Left colon (tissue), 2 donors: ENCODE measurements at regions not wholly inside any gene's neighbourhood (a gene's known extent, or its start where the extent isn't known, plus 50 kb on each side); places are given as distances from the start of the nearest gene placed in this dataset.
A peak's percentile ranks its signal among the peaks of the same experiment; 100 is the strongest.
"Not testable (repeated sequence)": the region's sequence is repeated elsewhere in the genome, so short reads cannot be mapped to it uniquely, and the experiment has no call there.

Experiments
- ATAC-seq: fragments of 200-7000 bp; cut with Tn5 transposase; one replicate; pipeline ENCODE4 v1.9.1; 2020; ENCODE audit warnings: mild to moderate bottlenecking, moderate library complexity
- DNase-seq, 2 donors: peaks; one replicate each; pipeline ENCODE4 v3.0.0-alpha.2; 2020
- intact Hi-C, 2 donors: fragments of 100-400 bp; cut with DNase I in 1 of 2; cut with micrococcal nuclease in 1 of 2; formaldehyde crosslinking; loops; one replicate each; pipeline versions ENCODE4 v1.11.2 to v1.14.0; 2022; cut with DNase I, micrococcal nuclease
- donor health status: DM: no; HTN: no; CAD: no.
- donor health status: DM: yes; HTN: yes; CAD: no.

DNA sequence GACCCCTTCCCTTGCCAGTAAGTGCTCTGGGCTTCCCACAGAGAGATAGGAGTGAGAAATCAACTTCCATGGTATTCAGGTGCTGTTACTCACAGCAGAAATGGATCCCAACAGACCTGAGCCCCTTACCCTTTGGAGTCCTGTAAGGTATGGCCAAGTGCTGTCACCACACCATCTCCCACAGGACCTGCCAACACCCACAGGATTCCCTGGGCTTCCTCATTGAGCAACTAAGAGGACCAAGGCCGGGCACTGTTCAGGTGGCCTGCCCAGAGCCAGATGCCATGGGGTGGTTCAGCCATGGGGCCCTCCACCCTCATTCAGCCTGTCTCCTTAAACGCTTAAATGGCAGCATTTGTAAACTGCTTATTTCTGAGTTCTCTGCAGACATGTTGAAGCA lies 166.2 kb downstream of the TRIM43 start:
- DNase-seq (no peak), ATAC-seq (no peak)
- intact Hi-C loops, result no loop called here

DNA sequence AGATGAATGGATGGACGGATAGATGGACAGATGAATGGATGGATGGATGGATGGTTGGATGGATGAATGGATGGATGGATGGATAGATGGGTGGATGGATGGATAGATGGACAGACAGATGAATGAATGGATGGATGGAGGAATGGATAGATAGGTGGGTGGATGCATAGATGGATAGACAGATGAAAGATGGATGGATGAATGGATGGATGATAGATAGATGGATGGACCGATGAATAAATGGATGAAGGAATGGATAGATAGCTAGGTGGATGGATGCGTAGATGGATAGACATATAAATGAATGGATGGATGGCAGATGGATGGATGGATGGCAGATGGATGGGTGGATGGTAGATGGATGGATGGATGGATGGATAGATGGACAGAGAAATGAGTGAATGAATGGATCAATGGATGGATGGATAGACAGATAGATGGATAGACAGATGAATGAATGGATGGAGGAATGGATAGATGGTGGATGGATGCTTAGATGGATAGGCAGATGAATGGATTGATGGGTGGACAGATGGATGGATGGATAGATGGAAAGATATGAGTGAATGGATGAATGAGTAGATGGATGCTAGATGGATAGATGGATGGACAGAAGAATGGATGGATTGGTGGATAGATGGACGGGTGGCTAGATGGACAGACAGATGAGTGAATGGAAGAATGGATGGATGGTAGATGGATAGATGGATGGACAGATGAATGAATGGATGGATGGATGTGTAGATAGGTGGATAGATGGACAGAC lies 167.9 kb downstream of the TRIM43 start:
- ATAC-seq (no peak), DNase-seq (no peak)
- intact Hi-C loops, result no loop called here

DNA sequence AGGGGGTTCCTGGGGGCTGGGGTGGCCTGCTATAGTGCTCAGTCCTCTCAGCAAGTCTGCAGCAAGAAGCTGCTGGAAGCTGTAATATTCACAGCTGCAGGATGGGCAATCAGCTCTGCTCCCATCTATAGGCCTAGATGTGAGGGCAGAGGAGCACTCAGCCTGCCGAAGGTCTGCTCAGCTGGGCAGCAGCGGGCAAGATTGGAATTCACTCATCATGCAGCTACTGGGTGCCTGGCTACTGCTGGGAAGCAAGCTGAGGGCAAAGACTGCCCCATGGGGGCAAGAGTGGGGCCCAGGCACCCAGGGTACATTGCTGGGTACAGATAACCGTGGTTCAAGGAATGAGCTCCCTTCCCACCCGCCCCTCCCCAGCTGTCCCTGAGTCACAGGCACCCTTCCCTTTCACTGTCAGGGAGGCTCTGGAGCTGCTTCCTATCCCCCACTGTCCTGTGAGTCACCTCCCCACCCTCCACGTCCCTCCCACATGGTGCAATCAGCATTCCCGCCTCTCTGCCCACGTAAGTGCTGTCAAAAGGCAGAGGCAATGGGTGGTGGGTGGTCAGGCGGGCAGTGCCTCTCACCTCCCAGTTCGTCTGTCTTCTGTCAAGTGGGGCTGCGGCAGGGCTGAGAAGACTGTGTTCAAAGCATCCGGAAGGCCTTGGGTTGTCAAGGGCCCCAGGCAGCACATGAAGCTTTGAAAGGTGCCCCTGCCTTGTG lies 169.2 kb downstream of the TRIM43 start:
- ATAC-seq (no peak), DNase-seq (no peak)
- intact Hi-C loops, result no loop called here

DNA sequence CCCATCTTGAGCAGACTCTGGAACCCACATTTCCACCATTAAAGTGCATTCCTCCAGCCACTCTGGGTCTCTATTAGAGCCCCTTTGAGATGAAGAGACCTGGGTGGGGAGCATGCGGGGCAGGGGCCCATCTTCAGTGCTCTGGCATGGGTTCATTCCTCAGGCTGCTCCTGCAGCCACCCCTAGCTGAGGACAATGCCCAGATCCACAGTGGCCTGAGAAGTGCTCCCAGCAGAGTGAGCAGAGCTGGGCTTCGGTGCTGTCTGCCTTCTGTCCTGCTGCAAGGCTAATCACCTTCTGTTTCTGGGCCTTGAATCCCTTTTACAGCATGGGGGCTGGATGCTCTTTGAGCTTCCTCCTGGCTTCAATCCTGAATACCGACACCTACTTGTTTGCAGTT lies 169.8 kb downstream of the TRIM43 start:
- DNase-seq, result no peak
- intact Hi-C loops, result no loop called here
- no peak for ATAC-seq

DNA sequence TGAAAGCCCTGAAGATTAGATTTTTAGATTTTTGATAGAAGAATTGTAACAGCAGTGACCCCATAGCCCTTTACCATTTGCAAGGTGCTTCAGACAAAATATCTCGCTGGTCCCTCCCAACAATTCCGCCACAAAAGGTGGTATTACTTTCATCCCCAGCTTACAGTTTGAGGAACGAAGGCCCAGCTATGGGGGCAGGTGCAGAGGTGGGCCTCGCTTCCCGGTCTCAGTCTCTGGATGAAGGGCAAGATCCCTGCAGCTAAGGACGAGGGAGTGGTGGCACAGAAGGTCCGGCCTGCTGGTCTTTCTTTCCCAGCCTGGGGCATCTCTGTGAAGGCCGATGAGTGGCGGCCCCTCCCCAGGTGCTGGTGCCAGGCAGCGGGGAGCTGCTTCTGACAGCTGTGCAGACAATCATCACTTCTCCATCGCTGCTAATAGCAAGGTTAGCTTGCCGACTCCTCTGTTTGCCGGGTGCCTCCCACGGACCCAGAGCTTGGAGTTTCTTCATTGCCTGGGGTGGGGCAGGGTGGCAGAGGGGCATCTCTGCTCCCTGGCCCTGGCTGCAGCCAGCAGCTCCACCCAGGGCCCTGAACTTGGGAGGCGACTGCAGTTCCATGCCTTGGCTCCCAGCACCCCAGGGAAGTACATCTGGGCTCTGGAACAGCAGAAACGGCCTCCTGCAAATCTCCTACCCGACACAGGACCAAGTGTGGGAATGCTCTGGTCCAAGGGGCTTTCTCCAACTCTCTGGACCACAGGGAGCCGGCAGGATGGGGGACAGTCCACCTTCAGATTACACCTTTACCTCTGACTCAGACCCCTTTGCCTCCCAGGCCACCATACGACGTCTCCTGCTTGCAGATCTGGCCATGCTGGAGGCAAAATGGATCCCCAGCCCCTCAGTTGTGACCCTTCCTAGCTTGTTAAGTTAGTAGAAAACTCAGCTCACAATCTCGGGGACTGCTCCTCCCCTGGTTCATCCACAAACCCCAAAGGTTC lies 170.5 kb downstream of the TRIM43 start:
- DNase-seq, intact Hi-C loops, ATAC-seq: not testable (repeated sequence)

DNA sequence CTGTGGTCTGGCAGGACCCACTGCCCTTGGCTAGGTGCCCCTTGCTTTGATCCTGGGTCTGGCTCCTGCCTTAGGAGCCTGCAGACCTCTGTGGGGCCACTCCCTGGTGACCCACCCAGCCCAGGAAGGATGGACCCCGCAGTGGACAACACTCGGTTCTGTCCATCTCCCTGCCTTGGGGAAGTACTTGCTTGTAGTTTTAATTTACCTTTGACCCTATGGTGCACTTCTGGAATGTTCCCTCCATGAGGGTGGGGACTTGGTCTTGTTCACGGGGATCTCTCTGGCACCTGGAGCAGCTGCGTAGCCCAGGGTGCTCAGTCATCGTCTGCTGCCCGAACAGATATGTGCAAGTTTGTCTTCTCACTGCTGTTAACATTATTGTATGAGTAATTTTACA lies 171.3 kb downstream of the TRIM43 start:
- ATAC-seq, intact Hi-C loops, DNase-seq: not testable (repeated sequence)

DNA sequence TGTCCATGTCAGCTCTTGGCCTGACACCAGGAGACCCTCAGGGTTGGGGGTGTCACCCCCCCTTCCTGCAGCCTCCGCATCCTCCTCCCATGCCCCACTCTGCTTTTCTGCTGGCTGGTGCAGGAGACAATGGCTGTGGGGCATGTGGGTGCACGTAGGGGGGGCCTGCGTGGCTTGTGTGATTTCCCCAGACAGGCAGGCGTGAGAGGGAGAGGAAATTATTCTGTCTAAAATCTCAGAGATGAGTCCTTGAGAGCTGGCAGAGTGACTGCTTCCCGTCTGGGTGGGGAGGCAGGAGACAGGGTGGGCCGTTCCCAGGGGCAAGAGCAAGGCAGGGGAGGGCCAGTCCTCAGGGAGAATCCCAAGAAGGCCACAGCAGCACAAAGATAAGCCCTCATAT lies 173.2 kb downstream of the TRIM43 start:
- ATAC-seq, DNase-seq, intact Hi-C loops: not testable (repeated sequence)

DNA sequence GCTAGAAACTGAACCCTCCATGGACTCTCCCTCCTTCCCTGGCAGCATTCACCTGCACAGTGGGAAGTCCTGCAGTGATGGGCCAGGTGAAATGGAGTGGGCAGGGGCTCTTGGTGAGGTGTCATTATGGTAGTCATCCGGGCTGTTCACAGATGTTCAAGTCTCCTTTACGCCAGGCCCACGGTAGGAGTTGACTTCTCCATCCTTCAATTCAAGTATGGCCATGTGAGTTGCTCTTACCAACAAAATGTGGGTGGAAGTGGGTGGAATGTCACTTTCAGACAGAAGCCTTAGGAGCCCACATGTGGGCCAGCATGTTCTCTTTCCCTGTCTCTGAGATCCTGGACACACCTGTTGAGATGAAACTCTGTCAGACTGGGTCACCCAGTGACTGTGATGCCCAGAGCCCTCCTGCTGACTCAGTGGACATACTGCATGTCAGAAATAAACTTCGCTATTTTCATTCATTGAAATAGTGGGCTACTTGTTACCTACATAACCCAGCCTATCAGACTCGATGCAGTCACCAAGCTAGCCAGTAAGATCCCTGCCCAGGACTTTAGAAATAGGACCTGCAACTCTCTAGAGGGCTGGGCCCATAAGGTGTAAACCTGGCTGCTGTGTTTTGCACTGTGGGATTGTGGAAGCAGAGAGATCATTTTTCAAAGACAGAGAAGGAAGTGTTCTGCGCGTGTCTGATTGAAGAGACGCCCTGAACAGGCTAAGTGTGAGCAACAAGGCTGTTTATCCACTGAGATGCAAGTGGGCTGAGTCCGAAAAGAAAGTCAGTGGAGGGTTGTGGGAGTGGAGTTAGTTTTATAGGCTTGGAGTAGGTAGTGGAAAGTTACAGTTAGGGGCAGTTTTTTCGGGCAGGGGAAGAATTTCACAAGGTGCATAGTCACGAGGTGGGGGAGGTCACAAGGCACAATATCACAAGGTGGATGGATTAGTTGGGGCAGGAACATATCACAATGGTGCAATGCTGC lies 174.4 kb downstream of the TRIM43 start:
- ATAC-seq, DNase-seq: not testable (repeated sequence)

DNA sequence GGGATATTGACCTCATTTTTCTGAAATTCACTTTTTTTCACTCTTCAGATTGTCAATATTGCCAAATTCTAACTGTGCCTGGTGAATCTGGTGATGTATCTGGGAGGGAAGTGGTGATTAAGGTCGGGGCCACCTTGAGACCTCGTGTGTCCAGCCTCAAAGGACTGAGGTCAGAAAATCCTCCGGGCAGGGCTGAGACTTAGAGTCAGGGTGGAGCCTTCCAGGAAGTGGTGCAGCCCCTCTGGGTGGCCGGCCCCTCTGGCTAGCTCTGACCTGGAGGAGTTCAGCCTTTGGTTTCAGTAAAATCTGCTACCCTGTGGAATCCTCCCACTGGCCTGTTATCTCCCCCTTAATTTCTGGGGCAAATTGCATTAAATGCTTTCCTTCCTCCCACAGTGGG lies 175.7 kb downstream of the TRIM43 start:
- intact Hi-C loops, DNase-seq, ATAC-seq: not testable (repeated sequence)

More for the DNA sequence above, 174.4 kb downstream of the TRIM43 start:
- intact Hi-C loops, result not testable (repeated sequence)

DNA sequence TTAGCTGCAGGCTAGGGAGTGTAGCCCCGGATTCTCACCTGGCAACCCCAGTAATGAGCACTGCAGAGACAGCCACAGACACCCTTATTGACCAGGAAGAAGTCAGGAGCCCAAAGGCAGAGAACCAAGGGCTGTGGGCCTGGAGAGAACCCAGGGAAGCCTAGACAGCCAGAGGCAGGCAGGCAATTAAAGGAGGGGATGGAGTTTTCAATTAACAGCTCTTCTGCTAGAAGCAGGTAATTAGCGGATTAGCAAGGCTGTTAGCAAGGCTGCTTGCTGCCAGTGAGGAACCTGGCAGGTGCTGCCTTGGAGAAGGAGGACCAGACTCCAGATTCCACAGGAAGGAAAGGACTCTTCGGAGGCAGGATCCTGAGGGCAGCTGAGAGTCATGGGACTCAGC lies 176.1 kb downstream of the TRIM43 start:
- DNase-seq, intact Hi-C loops, ATAC-seq: not testable (repeated sequence)

DNA sequence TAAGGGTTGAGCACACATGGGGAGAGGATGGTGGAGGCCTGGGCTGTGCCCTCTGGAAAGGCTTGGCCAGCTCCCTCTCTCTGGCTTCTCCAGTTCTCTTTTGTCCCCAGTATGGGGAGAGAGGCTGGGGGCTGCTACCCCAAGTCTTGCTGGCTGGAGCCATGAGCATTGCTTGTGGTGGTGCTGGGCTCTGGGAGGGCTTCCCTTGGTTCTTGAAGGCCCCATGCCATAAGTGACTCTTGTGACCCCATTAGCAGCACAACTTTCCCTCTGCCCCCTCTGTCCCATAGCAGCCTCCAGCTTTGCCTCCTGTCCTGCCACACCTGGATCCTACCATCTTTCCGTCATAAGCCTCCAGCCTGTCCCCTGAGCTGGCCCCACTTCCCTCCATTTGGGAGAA lies 177.5 kb downstream of the TRIM43 start:
- ATAC-seq, intact Hi-C loops, DNase-seq: not testable (repeated sequence)

DNA sequence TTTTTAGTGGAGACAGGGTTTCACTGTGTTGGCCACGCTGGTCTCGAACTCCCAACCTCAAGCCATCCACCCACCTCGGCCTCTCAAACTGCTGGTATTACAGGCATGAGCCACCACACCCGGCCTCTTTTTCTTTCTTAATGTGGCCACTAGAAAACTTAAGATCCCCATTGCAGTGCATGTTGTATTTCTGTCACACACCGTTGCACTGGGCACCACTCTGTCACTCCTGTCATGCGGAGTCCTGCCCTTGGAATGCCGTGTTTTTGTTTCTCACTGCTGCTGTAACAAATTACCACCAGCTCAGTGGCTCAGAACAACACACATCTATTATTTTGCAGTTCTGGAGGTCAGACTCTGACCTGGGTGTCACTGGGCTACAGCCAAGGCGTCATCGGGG lies 178.9 kb downstream of the TRIM43 start:
- ATAC-seq, DNase-seq, intact Hi-C loops: not testable (repeated sequence)

DNA sequence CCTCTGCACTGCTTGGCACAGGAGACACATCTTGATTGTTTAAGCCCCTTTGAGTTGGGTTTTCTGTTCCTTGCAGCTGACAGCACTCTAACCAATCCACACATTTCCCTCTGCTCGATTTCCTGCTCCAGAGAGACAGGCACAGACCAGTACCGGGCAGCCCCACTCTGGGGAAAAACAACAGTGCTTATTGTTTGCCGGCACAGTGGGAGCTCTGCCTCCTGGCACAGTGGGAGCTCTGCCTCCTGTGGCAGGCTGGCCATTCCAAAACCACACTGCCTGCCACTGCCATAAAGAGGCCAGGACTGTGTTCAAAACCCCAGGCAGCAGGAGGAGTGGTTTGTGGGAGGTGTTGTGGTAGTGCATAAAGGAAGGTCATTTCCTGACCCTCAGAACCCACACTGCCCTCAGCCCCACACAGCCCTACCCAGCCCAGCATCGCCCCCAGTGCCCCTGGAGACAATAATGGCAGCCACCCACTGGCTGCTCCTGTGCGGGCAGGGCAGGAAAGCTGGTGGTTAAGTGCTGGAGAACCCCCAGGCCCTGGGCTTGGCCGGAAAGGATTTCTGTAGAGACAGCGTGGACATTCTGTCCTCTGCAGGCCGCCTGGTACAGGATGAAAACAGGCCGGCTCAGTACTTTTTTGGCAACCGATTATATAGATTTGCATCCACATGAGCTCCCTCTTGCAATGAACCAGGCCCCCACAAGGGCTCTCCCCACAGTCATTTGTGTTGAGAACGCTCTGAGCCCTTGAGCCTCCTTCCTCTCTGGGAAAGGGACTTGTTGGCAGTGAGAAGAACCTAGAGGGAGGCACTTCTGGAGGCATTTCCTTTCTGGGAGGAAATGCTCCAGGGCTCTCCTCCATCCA lies 182.8 kb downstream of the TRIM43 start:
- intact Hi-C loops, ATAC-seq, DNase-seq: not testable (repeated sequence)

DNA sequence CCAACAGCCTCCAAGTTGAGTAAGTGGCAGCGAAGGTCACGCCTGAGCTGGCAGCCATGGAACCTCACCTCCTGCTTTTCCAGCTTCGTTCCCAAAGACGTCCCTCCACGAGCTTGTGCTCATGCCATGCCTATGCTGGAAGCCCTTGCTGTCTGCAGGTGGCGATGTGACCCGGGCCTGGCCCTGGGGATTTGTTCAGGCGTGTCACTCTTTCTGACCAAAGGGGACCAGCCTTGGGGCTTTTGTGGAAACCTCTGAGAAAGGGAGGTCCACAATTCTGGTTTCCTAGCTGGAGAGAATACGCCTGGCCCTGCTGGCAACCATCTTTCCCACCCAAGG lies 183.4 kb downstream of the TRIM43 start:
- DNase-seq, intact Hi-C loops: not testable (repeated sequence)
- peak; percentile 70 for ATAC-seq
